GM21526 (cell line): ENCODE measurements at regions not wholly inside any gene's neighbourhood (a gene's known extent, or its start where the extent isn't known, plus 50 kb on each side); places are given as distances from the start of the nearest gene placed in this dataset.
"Not testable (repeated sequence)": the region's sequence is repeated elsewhere in the genome, so short reads cannot be mapped to it uniquely, and the experiment has no call there.

Experiments
- ATAC-seq: cut with Tn5 transposase; IDR thresholded peaks from one replicate; pipeline ENCODE4 v1.9.1; 2021; ENCODE audit warnings: moderate library complexity; ENCODE audit not compliant: unreplicated experiment, low FRiP score

- ATAC-seq: no peak
Measured at GRCh38 chr5:92177926-92178487, 794.9 kb upstream of the ARRDC3 start.

- no peak for ATAC-seq
Measured at GRCh38 chr5:92163906-92164305, 780.8 kb upstream of the ARRDC3 start.

DNA sequence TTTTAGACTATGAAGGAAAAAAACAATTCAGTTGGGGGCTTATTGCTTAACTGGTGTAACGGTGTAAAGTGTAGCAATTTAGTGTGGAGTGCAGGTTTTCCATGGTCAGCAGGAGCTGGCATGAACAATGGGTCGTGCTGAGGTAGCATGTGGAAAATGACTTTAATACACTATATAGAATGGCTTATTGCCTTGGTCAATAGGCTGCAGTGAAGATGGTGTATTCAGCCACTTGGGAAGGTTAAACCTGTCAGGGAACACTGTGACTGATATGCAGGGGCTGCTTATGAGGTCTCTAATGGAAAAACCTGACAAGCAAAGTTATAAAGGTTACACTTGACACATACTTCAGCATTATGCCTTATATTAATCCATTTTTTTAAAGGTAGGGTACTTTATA is 764.7 kb upstream of the ARRDC3 start:
- no peak for ATAC-seq

- ATAC-seq: no peak
Measured at GRCh38 chr5:92147266-92147665, 764.1 kb upstream of the ARRDC3 start.

DNA sequence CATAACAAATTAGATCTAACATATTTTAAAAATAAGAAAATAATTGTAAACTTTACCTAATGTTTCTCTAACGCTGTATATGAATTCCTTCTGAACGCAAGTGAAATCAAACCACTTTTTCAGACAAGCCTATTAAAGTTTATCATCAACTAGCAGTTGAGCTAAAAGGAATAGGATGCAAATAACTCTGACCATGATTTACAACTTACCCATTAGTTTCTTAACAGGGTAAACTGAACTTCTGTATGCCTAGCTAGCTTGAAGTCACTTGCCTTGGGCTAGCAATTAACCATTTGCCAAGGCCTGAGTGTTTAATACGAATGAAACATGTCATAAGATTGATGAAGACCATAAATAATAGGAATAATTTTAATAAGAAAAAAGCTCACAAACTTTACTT is 762.7 kb upstream of the ARRDC3 start:
- no peak for ATAC-seq

- no peak for ATAC-seq
Measured at GRCh38 chr5:92144824-92145223, 761.7 kb upstream of the ARRDC3 start.

GRCh38 chr5:92132294-92132908 is 749.3 kb upstream of the ARRDC3 start:
- ATAC-seq: not testable (repeated sequence)

DNA sequence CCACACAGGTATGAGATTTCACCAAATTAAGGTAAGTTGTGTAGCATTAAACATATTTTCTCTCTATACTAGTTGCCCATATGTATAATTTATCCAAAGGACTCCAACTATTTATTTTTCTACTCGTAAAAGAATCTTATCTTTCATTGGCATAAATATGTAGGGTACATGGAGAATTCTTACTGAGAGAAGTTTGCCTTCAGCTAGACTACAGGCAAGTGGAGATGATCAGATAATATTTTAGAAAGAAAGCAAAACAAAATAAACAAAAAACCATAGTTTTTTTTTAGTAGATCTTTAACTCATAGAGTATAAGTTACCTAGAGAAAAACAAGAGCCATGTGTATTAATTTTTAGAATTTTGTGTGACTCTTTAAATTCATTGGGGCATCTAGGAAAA is 743.1 kb upstream of the ARRDC3 start:
- no peak for ATAC-seq

GRCh38 chr5:92119110-92119509 is 736.0 kb upstream of the ARRDC3 start:
- ATAC-seq: no peak

GRCh38 chr5:92106808-92107207 is 723.7 kb upstream of the ARRDC3 start:
- no peak for ATAC-seq

DNA sequence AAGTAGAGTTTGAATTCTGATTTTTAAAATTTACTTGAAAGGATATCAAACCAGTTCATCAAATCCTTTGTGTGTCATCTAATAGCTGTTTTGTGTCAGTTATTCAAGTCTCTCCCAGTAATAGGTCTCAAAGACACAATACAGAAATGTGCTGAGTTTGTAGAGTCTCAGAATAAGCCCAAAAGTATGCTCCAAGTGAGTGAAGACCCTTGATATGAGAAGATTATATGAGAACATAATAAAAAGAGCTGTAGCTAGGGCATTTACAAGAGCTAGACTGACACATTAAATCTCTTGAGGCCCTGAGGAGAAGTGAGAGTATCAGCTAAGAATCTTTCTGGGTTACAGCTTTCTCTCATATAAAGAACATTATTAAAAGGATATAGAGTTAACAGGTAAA is 721.0 kb upstream of the ARRDC3 start:
- ATAC-seq: no peak

GRCh38 chr5:92102313-92102712 is 719.2 kb upstream of the ARRDC3 start:
- no peak for ATAC-seq

DNA sequence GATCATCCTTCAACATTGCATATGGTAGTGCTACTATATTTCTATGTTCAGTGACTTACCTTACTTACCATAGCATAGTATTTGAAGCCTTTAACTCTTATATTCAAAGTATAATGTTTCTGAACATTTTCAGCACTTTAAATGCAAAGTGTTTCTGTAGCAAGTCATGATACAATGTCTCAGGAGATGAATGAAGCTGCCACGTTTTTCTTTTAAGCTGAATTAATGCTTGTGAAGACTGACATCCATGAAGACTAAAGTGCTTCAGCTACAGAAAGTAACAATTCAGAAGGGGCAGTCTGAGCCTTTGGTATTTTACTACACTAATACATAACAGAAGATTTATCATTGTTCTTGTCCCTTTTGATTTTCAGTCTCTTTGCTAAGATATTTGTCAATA is 709.1 kb upstream of the ARRDC3 start:
- no peak for ATAC-seq

DNA sequence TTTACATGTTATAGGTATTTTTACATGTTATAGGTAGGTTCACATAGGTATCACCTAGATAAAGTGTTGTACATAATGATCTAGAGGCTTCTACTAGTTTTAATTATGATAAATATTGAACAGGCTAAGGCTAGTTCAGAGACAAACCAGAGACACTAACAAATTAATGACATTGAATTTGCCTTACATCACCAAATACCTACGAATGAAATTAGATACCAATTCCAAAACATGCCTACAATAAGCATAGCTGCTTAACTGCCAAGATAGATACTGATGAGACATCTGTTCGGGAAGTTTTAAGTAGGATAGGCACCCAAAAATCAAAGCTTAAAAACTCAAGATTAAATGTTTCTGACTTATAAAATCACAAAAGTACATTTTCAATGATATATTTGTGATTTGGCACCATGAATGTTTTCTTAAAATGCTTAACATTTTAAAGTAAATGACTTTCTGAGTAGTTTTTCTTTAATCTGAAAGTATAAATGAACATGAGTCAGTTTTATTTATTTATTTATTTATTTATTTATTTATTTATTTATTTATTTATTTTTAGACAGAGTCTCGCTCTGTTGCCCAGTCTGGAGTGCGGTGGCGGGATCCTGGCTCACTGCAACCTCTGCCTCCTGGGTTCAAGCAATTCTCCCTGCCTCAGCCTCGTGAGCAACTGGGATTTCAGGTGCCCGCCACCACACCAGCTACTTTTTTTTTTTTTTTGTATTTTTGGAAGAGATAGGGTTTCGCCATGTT is 703.1 kb upstream of the ARRDC3 start:
- no peak for ATAC-seq

DNA sequence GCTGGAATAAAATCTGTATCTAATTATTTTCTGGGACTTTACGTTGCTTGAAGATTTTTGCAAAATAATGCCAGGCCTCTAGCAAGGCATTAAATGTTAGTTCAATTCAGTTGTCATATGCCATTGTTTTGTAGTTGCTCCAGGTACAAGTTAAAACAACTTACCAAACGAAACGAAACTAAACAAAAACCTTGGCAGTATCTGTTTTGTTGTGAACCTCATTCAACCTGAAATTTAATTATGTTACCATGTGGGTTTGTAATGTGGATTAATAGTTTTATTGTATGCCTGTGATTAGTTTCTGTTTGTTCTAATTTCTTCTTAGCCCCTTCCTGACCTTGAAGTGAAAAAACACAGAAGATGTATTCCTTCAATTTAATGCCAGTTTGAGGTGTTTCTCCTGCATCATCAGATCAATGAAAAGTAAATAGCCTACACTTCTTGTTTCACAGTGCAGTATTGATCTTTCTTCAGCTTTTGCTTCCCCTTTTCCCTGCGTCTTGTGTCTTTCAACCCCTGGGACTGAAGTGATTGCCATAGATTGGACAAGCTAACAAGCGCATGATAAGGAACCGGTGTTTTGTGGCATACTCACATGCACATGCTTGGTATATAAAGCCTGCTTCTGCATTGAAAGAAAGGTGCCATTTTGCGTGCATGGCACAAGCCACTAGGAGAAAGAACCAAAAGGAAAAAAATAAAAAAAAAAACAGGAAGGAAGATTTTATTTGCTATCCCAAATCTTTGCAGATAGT is 699.0 kb upstream of the ARRDC3 start:
- ATAC-seq: no peak

GRCh38 chr5:92070786-92071185 is 687.7 kb upstream of the ARRDC3 start:
- no peak for ATAC-seq

GRCh38 chr5:92064993-92065392 is 681.9 kb upstream of the ARRDC3 start:
- no peak for ATAC-seq

DNA sequence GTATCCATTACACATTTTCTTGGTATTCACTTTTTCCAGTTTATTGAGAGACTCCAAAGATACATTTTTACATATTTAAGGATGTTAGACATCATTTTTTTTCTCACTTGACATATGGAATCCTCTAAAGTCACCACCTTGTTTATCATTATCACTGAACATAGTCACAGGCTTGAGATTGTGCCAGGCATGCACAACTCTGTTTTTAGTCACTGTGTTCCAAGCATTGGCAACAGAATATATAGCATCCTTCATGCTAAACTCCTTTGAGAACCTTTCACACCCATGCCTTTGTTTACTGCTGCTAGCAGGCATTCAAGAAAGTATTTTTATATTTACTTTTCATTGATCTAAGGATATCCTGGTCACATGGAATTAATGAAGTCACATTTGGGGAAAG is 668.6 kb upstream of the ARRDC3 start:
- ATAC-seq: no peak

- ATAC-seq: no peak
Measured at GRCh38 chr5:92050970-92051369, 667.9 kb upstream of the ARRDC3 start.

GRCh38 chr5:92041911-92042660 is 659.0 kb upstream of the ARRDC3 start:
- ATAC-seq: no peak

DNA sequence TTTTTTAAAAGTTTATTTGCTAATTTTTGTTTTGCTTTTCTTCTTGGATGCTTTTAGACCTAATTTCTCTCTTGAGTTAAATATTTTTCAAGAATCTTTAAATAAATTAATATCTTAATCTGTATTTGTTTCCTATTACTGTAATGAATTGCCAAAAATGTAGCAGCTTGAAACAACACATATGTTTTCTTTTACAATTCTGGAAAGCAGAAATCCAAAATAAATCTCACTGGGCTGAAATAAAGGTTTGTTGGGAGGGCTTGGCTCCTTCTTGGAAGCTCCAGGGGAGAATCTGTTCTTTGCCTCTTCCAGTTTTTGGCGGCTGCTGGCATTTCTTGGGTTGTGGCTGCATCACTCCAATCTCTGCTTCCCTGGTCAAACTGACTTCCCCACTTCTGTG is 658.1 kb upstream of the ARRDC3 start:
- ATAC-seq: no peak
